DMS 273 treated with DMSO at 0.1 percent for 48 hours (cell line): ENCODE measurements at regions not wholly inside any gene's neighbourhood (a gene's known extent, or its start where the extent isn't known, plus 50 kb on each side); places are given as distances from the start of the nearest gene placed in this dataset.

Experiments
- DNase-seq: peaks from one replicate; lab custom pipeline; 2025; lab: John Stamatoyannopoulos, UW

DNA sequence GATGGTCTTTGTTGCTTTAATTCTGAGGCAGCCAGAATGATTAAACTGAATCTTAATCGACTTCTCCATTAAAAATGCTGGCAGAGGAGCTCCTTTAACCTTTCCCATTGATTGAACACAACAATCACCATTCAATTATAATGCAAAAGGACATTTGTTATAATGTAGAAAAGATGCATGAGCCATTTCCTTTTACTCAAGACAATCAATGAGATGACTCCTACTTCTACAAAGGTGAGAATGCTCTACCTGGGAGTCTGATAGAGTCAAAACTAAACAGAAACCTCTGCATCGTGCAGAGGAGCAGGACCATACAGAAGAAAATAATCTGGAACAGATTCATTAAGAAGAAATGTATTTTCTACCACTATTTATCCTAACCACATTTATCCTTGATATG is 253.6 kb upstream of the DACH1 start:
- no peak for DNase-seq

DNA sequence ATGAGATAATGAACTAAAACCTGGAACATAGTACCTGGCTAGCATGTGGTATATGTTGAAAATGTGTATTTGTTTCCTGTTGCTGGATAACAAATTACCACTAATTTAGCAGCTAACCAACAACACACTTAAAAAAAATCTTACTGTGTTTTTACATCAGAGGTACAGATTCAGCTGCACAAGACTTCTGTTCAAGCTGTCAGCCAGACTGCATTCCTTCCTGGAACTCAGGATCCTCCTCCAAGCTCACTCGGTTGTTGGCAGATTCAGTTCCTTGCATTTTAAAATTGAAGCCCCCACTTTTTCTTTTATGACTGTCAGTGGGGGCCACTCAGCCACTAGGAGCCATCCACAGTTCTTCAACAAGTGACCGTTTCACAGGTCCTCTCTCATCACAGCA is 246.9 kb upstream of the DACH1 start:
- DNase-seq: no peak

DNA sequence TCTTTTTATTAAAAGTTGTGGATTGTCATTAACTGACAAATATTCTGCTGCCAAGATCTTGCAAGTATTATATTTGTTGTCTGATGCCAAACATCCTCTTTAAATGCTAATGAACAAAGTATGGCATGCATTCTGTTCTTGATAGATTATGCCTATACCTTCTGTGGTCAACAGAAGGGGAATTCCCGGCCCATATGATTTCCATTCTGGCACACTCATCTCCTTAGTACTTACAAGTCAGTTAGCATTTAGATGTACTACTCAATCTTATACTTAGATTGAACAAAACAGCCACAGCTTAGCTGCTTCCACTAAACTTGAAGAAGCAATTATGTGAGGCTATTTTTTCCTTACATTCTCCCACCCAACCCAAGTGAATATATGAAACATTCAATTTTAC is 246.1 kb upstream of the DACH1 start:
- DNase-seq: no peak

DNA sequence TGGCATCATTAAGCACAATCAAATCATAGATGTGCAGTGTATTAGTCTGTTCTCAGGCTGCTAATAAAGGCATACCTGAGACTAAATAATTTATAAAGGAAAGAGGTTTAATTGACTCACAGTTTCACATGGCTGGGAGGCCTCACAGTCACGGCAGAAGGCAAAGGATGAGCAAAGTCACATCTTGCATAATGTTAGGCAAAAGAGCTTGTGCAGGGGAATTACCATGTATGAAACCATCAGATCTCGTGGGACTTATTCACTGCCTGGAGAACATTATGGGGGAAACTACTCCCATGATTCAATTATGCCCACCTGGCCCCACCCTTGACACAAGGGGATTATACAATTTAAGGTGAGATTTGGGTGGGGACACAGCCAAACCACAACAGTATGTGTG is 245.2 kb upstream of the DACH1 start:
- DNase-seq: no peak

DNA sequence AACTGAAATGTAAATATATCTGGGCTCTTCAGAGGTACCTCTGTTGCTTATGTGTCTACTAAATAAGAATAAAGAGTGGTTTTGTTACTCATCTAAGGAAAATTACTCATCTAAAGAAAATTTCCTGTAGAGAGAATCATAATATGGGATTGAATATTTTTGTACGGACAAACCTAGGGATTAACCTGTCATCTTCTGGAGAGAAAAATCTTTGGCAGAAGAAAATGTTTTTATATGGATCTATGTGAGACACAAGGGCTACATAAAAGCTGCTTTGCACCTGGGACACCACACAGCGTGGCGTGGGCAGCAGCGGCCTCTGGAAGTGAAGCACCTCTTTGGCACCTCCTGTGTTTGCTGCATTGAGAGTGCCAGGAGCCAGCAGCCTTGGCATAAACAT is 242.9 kb upstream of the DACH1 start:
- no peak for DNase-seq

DNA sequence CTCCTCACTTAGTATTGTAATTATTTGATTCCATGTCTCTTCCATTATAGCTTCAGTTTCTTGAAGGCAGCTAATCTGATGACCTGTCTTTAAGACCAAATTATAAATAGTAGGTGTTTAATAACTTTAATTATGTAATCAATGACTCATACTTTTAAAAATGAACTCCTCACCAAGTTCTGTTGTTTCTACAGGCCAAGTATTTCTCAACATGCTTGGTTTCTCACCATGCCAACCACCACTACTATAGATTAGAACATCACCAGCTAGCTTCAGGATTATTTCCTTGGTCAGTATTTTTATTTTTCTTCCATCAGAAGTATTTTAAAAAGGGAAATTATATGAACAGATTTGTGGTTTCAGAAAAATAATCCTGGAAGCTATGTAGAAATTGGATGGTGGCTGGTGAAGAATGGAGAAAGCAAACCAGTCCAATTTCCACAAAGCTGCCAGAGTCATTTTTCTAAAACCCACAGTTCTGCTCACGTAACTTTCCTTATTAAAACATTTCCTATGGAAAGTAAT is 237.7 kb upstream of the DACH1 start:
- DNase-seq: no peak

DNA sequence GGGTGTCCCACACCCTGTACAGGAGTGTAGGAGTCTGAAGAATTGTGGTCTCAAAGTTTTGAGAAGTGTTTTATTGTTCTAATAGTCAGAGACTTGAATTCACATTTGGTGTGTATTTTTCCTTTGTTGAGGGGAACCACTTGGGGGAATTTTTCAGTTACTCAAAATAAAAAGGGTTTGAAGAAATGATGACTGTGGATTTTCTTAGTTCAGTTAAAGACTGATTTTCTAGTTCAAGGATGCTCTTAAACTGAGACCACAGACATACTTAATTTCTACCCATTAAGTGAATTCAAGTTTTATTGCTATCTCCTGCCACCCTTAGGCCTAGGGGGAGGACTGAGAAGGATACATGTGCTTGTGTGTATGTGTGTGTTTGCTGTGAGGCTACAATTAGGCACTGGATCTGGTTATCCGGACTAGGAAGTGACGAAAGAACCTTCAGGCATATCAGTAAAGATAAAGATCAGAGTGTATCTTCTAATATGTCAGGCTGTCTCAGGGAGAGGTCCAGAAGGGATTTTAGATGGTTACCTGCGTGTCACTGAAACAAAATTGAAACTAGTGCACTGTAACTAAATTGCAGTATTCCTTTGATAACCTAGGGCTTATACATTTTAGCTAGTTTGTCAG is 234.9 kb upstream of the DACH1 start:
- no peak for DNase-seq

DNA sequence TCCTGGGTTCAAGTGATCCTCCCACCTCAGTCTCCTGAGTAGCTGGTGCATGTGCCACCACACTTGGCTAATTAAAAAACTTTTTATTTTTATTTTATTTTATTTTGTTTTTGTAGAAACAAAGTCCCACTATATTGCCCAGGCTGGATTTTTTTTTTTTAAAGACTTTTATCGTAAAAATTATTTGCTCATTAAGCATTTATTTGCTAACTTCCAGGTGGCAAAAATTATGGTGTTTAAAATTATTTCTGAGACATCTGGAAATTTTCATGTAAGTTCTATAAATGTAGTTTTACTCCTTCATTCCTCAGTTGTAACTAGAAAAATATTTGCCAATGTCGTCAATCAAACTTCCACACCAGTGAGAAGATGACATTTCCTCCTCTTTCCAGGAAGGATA is 233.3 kb upstream of the DACH1 start:
- no peak for DNase-seq

DNA sequence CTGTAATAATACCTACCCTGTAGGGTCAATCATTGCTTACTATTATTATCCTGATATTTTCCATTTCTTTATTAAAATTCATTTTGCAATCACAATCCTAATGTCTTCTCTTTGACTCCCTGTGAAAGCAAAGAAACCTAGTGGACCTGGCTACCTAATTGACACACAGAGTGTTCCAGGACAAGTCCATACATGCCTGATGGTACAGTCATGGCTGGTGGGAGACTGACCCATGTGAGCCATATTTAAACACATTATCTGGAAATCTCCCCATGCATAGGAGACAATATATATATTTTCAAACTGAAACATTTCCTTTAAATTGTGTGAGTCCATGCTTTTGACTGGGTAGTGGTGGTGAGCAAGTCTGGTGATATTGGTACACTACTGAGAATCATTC is 230.6 kb upstream of the DACH1 start:
- DNase-seq: no peak

DNA sequence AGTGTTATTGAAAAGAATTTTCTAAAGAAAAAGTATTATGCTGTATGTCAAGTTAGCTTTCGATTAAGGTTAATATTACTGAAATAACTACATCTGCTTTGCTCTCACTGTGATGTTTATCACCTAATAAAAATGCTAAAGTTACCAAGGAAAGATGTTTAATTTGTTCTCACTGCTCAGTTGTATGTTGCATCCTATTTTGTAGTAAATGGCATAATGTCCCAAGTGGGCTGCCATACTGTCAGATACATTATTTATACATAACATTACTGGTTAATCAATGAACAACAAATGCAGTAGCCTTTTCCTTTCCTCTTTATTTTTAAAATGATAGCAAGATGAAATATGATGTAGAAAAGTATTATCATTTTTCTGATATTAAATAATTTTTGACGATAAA is 226.3 kb upstream of the DACH1 start:
- no peak for DNase-seq

DNA sequence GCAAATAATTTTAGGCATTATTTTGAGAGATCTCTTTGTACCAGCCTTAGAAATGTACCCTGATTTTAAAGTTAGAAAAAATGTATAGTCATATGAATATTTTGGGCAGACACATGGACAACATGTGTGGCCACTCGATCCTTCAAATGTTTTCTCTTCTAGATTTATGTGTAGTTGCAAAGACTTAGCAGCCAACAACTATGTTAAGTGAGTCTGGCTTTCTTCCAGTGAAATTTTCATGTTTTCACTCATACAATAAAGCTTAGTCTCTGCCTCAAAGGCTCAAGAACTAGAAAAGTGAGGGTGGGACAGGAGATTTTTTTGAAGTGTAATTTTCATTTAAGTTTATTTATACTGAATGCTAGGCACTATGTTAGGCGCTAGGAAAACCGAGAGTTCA is 207.7 kb upstream of the DACH1 start:
- DNase-seq: no peak

DNA sequence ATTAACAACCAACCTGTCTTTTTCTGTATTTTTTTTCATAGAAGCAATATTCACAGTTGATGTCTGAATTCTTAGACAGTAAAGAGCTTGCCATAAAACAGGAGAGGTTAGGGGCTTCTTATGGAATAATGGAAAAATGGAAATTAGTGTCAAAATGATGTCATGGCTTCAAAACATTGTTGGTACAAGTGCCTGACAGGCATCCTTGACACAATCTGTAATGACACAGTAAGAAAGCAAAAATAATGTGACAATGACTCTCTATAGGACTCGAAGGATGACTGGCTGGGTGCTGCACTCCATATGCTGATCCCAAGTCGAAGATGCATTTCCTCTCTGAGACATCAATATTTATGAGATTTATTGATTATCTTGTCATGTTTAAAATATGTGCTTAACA is 205.3 kb upstream of the DACH1 start:
- no peak for DNase-seq

DNA sequence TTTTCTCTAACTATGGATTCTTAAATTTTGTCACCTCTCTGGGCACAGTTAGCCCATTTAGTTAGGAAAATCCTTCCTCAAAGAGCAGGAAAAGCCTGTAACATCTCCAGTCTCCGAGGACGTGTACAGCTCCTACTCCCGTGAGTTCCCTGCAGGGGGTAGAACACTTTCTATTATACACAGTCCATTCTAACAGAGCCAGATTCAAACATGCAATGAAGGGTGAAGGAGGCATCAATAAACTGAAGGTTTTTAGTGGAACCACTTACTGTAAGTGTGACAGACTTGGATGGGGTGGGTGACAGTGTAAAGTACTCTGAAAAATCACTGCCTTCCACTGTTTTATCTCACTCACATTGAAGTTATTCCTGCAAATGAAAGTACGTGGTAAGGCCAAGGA is 204.7 kb upstream of the DACH1 start:
- DNase-seq: no peak

DNA sequence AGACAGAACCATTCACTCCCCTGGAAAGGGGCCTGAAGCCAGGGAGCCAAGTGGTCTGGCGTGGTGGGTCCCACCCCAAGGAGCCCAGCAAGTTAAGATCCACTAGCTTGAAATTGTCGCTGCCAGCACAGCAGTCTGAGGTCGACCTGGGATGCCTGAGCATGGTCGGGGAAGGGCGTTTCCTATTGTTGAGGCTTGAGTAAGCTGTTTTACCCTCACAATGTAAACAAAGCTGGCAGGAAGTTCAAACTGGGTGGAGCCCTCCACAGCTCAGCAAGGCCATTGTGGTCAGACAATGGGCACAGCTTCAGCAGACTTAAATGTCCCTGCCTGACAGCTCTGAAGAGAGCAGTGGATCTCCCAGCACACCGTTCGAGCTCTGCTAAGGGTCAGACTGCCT is 195.6 kb upstream of the DACH1 start:
- DNase-seq: no peak

DNA sequence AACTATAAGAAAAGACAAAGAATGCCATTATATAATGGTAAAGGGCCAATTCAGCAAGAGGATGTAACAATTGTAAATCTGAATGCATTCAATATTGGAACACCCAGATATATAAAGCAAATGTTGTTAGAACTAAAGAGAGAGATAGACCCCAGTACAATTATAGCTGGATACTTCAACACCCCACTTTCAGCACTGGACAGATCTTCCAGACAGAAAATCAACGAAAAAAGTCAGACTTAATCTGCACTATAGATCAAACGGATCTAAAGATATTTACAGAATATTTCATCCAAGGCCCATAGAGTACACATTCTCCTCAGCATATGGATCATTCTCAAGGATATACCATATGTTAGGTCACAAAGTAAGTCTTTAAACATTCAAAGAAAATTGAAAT is 194.6 kb upstream of the DACH1 start:
- no peak for DNase-seq

DNA sequence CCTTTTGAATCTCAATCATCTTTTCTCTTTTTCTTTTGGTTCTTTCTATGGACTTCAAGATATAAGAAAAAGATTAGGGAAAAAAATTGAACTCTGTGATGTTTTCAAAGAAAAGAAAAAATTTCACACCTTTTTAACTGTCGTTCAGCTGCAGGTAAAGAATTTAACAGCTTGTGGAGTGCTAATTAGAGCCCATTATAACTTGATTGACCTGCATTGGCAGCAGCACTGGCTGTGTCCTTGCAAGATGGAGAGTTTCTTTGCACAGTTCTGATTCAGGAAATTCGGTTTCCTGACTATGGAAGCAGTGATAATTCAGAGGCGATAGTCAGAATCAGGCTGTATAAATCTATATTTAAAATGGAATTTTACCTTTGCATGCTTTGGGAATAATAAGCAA is 183.2 kb upstream of the DACH1 start:
- no peak for DNase-seq

DNA sequence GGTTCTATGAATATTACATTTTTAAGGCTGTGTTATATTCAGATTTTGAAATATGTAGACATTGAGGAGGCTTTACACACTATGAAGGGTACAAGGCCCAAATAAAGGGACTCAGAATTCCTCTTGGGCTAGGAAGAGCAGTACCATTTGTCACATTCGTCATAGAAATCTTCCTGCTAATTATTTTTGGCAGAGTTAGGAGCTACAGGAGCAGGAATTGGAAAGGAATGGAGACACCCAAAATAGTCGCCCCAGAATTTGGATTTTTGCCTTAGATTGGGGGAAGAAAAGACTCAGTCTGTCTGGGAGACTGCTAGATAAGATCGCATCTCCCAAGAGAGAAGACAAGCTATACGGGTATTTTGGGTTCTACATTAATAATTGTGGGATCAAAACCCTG is 176.4 kb upstream of the DACH1 start:
- DNase-seq: no peak

DNA sequence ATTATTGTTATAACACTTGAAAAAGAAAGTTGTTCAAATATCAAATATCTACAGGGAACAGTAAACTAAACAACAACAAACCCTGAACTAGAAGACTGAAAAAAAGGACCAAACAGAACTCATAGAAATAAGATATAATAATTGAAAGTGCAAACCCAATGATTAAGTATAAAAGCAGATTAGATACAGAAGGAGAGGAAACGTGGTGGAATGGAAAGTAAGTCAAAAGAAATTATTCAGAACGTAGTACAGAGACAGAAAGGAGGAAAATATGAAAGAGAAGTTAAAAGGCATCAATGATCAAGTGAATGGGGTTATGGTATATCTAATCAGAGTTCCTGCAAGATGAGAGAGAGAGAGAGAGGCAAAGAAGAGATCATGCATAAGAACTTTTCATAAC is 174.2 kb upstream of the DACH1 start:
- no peak for DNase-seq

DNA sequence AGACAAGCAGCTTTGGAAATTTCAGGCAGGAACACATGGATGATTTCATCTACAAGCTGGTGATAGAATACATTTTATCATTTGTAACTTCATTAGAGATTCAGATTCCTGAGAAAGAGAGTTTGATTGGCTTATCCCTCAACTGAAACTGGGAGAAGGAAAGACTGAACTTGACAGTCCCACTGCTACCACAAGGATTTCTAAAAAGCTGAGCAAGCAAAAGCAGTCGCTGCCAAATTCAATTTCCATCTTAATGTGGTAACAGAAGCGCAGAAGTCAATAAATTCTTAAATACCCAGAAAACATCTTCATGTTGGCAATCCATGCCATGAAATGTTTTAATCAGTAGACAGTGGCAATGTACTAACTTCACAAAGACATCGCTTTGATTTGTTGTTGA is 172.1 kb upstream of the DACH1 start:
- DNase-seq: no peak

DNA sequence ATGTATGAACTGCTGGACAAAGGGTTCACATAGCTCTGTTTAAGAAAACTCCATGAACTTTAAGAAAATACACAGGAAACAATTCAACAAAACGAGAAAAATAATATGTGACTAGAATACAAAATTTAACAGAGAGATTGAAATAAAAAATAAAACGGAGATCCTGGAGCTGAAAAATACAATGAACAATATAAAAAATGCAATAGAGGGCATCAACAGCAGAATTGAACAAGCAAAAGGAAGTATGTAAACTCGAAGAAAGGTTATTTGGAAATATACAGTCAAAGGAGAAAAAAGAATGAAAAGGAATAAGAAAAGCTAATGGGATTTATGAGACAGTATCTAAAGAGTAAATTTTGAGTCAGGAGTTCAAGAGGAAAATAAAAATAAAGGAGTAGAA is 163.0 kb upstream of the DACH1 start:
- DNase-seq: no peak

DNA sequence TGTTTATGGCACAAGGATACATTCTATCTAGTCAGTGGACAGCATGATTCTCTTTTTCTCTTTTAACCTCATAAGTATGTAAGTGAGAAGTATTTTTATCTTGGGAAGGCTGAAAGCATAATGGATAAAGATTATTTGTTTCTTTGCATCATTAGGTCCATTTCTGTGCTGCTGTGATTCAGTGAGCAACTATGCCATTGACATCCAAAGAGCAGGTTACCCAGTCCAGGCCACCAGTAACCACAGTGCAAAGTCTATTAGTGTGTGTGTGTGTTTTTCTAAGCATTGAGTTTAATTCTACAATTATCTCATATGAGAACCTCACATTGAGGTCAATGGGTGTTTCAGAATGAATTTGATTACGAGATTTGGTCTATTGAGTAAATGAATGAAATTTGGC is 158.8 kb upstream of the DACH1 start:
- DNase-seq: no peak

DNA sequence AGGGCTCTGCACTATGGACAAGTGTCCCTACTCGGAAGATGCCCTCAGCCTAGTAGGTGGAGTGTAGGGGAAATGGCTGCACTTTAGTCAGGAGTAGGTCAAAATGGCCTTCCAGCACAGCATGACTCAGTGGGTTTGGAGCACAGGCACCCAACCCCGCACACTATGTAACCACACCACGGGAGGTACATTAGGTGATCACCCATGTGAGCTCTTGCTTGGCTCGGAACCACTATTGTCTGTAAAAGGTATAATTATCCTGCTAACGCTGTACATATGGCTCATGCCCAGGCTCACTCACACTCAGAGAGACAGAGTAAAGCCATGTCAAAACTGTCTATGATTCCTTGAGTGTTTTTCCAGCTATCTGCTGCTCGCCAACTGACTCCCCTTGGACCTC is 156.9 kb upstream of the DACH1 start:
- DNase-seq: no peak

DNA sequence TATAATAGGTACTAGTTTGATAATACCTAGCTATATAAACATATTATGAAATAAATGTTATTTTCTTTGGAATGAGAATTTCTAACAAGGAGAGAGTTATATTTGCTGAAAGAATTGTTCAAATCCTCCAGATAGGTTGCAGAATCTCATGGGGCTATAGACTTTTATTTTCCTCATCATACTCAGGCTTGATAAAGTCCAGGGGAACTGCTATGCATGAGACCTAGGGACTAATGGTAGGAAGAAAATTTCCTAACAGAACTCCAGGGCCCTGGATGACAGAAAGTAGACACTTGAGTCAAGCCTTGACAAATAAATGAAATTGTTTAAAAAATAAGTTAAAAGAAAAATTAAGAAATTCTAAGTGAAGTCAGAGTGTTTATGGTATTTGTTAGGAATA is 138.5 kb upstream of the DACH1 start:
- DNase-seq: no peak

DNA sequence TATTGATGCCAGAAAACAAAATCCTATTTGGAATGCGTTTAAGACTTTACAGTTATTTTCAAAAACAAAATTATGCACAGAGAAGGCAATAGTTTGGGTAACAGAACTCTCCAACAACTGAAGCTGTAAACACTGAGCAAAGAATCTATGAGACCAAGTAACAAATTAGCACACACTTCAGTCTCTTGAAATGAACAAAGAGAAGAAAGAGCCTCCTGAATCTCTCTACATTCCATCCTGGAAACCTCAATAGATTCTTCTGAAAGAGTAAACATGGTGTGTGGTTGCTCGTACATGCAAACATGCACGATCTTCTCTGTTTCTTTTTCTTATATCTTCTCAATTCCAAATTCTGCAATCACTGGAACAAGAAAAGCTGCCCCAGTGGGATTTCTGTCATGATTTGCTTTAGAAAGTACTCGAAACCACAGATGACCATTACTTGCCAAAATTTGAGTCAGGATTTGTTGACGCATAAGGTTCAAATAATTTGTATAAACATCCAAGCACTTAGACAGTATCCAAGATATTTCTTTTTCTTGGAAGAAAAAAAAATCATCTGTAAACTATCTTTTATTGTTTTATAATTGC is 137.9 kb upstream of the DACH1 start:
- no peak for DNase-seq
